ENCODE measurements at regions not wholly inside any gene's neighbourhood (a gene's known extent, or its start where the extent isn't known, plus 50 kb on each side); places are given as distances from the start of the nearest gene placed in this dataset.
"Not testable (repeated sequence)": the region's sequence is repeated elsewhere in the genome, so short reads cannot be mapped to it uniquely, and the experiment has no call there.

DNA sequence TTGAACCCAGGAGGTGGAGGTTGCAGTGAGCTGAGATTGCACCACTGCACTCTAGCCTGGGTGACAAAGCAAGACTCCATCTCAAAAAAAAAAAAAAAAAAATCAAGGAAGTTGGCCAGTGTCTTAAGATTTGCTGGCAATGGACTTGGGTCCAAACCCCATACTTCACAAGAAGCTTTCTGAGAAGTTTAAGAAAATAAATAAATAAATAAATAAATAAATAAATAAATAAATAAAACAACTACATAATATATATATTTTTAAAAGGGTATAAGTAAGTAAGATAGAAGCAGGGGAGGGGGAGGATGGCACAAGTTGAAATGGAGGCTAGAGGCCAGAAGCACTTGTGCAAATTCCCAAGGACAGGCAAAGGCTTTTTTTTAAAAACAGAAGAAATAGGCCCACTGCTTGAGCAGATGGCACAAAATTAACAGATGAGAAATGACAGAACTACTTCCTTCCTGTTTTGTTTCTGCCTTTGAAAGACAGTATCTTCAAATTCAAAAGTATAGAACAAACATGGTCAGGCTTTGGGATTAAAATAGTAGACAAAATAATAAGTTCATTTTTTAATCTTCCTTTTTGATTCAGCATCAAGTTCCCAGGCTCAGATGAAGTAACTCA, 287.7 kb downstream of the ALDH8A1 start:
- TF ChIP-seq, protein P1, sequence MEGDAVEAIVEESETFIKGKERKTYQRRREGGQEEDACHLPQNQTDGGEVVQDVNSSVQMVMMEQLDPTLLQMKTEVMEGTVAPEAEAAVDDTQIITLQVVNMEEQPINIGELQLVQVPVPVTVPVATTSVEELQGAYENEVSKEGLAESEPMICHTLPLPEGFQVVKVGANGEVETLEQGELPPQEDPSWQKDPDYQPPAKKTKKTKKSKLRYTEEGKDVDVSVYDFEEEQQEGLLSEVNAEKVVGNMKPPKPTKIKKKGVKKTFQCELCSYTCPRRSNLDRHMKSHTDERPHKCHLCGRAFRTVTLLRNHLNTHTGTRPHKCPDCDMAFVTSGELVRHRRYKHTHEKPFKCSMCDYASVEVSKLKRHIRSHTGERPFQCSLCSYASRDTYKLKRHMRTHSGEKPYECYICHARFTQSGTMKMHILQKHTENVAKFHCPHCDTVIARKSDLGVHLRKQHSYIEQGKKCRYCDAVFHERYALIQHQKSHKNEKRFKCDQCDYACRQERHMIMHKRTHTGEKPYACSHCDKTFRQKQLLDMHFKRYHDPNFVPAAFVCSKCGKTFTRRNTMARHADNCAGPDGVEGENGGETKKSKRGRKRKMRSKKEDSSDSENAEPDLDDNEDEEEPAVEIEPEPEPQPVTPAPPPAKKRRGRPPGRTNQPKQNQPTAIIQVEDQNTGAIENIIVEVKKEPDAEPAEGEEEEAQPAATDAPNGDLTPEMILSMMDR (IDR thresholded peaks at IDR 0.05) = no peak
- TF ChIP-seq POLR2A (IDR thresholded peaks at IDR 0.05) = no peak

DNA sequence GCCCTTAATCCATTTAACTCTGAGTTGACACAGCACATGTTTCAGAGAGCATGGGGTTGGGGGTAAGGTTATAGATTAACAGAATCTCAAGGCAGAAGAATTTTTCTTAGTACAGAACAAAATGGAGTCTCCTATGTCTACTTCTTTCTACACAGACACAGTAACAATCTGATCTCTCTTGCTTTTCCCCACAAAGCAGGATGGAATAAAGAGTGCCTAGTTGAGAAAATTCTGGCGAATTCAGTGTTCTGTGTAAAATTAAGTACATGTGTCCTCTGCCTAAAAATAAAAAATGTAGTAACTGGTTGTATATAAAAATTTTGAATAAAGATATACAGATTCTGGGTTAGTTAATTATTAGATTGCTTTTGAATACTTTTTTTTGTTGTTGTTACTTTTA, 290.0 kb downstream of the ALDH8A1 start:
- intact Hi-C loops (cut with DNase I; ENCODE audit: low total_unique reads); H3K9me3 ChIP-seq; H3K36me3 ChIP-seq (ENCODE audit: low read depth, missing control alignments); H3K27me3 ChIP-seq; H3K27ac ChIP-seq; DNase-seq; H3K4me3 ChIP-seq: not testable (repeated sequence)
- 54 to 73% methylated on average over 1 of the region's 1 CpG for WGBS, 2 donors
- H3K4me1 ChIP-seq = peaks cover 10% of the 10 kb centered on the region

More for the DNA sequence above, 287.7 kb downstream of the ALDH8A1 start:
- H3K4me1 ChIP-seq = peaks cover 10% of the 10 kb centered on the region
- no peak for DNase-seq
- intact Hi-C loops (cut with DNase I; ENCODE audit: low total_unique reads) = no loop called here
- H3K9me3 ChIP-seq = no peaks in the 10 kb centered on the region
- no peaks in the 10 kb centered on the region for H3K36me3 ChIP-seq (ENCODE audit: low read depth, missing control alignments)
- no peak overlapping the region for H3K27ac ChIP-seq
- H3K4me3 ChIP-seq = no peak overlapping the region
- no peaks in the 10 kb centered on the region for H3K27me3 ChIP-seq

DNA sequence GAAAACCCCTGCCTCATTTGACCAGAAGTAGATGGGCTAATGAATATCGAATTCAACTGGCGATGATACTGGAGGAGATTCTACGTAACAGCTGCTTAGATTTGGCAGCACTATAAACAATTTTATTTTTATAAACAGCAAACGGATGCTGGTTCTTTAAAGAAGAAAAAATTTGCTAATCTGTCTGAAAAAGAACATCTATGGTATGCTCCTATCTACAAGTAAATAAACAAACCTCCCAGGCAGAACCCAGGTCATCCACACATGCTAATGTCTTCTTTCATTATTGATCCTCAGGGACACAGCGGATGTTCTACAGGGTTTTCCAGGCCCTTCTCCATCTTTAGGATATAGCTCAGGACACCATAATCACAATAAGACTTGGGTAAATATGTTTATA, 291.3 kb downstream of the ALDH8A1 start:
- H3K27me3 ChIP-seq = no peaks in the 10 kb centered on the region
- peaks cover 10% of the 10 kb centered on the region for H3K4me1 ChIP-seq
- intact Hi-C loops (cut with DNase I; ENCODE audit: low total_unique reads) = no loop called here
- 56 to 59% methylated on average over 5 of the region's 5 CpGs for WGBS, 2 donors
- no peak for TF ChIP-seq POLR2A (IDR thresholded peaks at IDR 0.05)
- TF ChIP-seq, protein P1 (IDR thresholded peaks at IDR 0.05) = no peak
- H3K36me3 ChIP-seq (ENCODE audit: low read depth, missing control alignments) = no peaks in the 10 kb centered on the region
- H3K27ac ChIP-seq = no peak overlapping the region
- no peaks in the 10 kb centered on the region for H3K9me3 ChIP-seq
- no peak overlapping the region for H3K4me3 ChIP-seq
- DNase-seq = no peak

DNA sequence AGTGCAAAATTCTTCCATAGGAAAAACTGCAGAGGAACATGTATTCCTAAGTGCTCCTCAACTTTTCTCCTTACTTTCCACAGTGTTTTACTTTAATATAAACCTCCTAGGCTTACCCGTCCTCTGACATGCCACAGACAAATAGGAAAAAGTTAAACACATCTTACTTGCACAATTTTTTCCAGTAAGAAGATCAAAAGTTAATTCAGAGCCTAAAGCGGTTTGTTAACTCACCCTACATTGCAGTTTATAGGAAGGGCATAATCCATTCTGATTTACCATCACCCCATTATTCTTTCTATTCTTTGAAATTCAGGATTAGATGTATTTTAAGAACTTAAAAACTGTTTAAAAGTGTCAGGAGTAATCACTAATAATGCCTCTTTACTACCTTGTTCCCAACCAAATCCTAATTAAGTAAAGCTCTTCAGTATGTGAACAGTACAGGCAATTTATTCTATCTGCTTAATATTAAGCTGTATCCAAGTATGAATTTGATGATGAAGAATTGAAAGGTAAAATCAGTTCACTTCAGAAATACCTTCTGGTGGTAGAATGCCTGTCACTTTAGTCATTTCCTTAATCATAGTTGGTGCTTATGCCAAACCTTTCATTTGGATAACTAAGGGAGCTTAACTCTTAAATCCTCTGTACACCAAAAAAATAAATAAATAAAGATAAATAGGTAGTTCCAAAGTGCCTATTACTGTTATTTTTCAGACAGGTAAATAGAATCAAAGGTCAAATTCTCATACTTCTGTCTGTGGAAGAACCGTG, 292.0 kb downstream of the ALDH8A1 start:
- intact Hi-C loops (cut with DNase I; ENCODE audit: low total_unique reads) = no loop called here
- no peak for DNase-seq
- WGBS, 2 donors = 74 to 78% methylated on average over 3 of the region's 3 CpGs

GRCh38 chr6:134657343-134657742, 292.6 kb downstream of the ALDH8A1 start:
- Histone ChIP-seq H3K27ac (no peak overlapping the region), H3K9me3 (no peaks in the 10 kb centered on the region), H3K36me3 (ENCODE audit: low read depth, missing control alignments) (no peaks in the 10 kb centered on the region), H3K4me3 (no peak overlapping the region), H3K27me3 (no peaks in the 10 kb centered on the region), H3K4me1 (peaks cover 2% of the 10 kb centered on the region)
- no peak for TF ChIP-seq POLR2A (IDR thresholded peaks at IDR 0.05)
- TF ChIP-seq, protein P1 (IDR thresholded peaks at IDR 0.05) = no peak
- intact Hi-C loops (cut with DNase I; ENCODE audit: low total_unique reads) = no loop called here
- no peak for DNase-seq
- 97% methylated on average over 3 of the region's 3 CpGs for WGBS, 2 donors

More for the DNA sequence above, 292.0 kb downstream of the ALDH8A1 start:
- Histone ChIP-seq H3K4me3 (no peak overlapping the region), H3K27me3 (no peaks in the 10 kb centered on the region), H3K27ac (no peak overlapping the region), H3K9me3 (no peaks in the 10 kb centered on the region), H3K36me3 (ENCODE audit: low read depth, missing control alignments) (no peaks in the 10 kb centered on the region), H3K4me1 (peaks cover 4% of the 10 kb centered on the region)
- TF ChIP-seq POLR2A (IDR thresholded peaks at IDR 0.05) = no peak
- TF ChIP-seq, protein P1 (IDR thresholded peaks at IDR 0.05) = no peak
